Prostate gland (tissue), 2 donors: ENCODE measurements at regions not wholly inside any gene's neighbourhood (a gene's known extent, or its start where the extent isn't known, plus 50 kb on each side); places are given as distances from the start of the nearest gene placed in this dataset.
A peak's percentile ranks its signal among the peaks of the same experiment; 100 is the strongest.

Experiments used
- DNase-seq: peaks from one replicate; pipeline ENCODE4 v3.0.0-alpha.2; 2019; ENCODE audit warnings: low spot score
- H3K27ac ChIP-seq, 2 donors: fragments of 200-600 bp; sonication (generic); 2 replicates each; pipeline ENCODE4 v1.5.1; 2017 to 2019
- H3K27me3 ChIP-seq: fragments of 200-600 bp; sonication (generic); replicated peaks from 2 replicates; pipeline ENCODE4 v1.5.1; 2019; ENCODE audit not compliant: insufficient read depth
- H3K36me3 ChIP-seq, 2 donors: fragments of 200-600 bp; sonication (generic); 1 replicate in 1 of 2; 2 replicates in 1 of 2; pipeline versions ENCODE4 v1.5.1 to v1.8.1; 2017 to 2019
- H3K4me1 ChIP-seq: fragments of 200-600 bp; sonication (generic); replicated peaks from 2 replicates; pipeline ENCODE4 v1.5.1; 2019
- H3K4me3 ChIP-seq, 2 donors: fragments of 200-600 bp; sonication (generic); 2 replicates each; pipeline ENCODE4 v1.5.1; 2017 to 2019
- H3K9me3 ChIP-seq: fragments of 200-600 bp; sonication (generic); 2 replicates; pipeline ENCODE4 v1.5.1; 2017
- POLR2A ChIP-seq: fragments of 450-650 bp; IDR thresholded peaks from one replicate; pipeline ENCODE4 v1.6.1; 2016; ENCODE audit warnings: antibody characterized with exemption, mild to moderate bottlenecking
- POLR2AphosphoS5 ChIP-seq: sonication (generic); formaldehyde crosslinking; IDR thresholded peaks from one replicate; pipeline ENCODE4 v1.6.1; 2017; ENCODE audit warnings: antibody characterized with exemption
- WGBS: methylation state at CpG from one replicate; pipeline ENCODE4 v1.1.5; 2018; 5-methylcytosine and 5-hydroxymethylcytosine counted together
- intact Hi-C: fragments of 100-400 bp; cut with DNase I; formaldehyde crosslinking; loops from one replicate; pipeline ENCODE4 v1.14.2; 2022
- TF ChIP-seq, protein P1 (sequence below), 4 experiments: fragments of 200-600 bp in 2 of 4; fragments of 450-650 bp in 2 of 4; sonication (generic) in 2 of 4; IDR thresholded peaks; 1 replicate in 3 of 4; 2 replicates in 1 of 4; pipeline ENCODE4 v1.5.1; 2016 to 2019; ENCODE audit warnings: antibody characterized with exemption in 4 of 4, mild to moderate bottlenecking in 2 of 4, moderate library complexity in 2 of 4

DNA sequence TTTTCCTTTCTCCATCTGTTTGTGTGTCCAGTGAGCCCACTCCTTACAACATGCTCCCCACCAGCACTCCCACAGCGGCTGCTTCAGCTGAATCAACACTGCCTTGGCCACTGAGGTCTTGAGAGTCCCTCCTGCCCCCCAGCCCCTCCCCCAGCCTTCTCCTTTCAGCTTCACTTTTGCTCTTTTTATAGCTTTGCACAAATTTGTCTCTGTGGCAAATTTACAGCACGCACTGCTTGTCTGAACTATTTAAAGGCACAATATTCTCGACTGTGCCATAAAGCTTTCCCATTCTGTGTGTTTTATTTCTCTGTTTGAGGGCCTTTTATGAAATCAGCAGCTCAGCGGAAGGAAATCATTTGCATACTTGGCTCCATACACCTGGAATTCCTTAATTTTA, 579.3 kb downstream of the TOX3 start:
- TF ChIP-seq POLR2AphosphoS5 (no peak), POLR2A (no peak)
- TF ChIP-seq, protein P1, sequence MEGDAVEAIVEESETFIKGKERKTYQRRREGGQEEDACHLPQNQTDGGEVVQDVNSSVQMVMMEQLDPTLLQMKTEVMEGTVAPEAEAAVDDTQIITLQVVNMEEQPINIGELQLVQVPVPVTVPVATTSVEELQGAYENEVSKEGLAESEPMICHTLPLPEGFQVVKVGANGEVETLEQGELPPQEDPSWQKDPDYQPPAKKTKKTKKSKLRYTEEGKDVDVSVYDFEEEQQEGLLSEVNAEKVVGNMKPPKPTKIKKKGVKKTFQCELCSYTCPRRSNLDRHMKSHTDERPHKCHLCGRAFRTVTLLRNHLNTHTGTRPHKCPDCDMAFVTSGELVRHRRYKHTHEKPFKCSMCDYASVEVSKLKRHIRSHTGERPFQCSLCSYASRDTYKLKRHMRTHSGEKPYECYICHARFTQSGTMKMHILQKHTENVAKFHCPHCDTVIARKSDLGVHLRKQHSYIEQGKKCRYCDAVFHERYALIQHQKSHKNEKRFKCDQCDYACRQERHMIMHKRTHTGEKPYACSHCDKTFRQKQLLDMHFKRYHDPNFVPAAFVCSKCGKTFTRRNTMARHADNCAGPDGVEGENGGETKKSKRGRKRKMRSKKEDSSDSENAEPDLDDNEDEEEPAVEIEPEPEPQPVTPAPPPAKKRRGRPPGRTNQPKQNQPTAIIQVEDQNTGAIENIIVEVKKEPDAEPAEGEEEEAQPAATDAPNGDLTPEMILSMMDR (IDR thresholded peaks at IDR 0.05): no peak
- no peaks in the 10 kb centered on the region for H3K36me3 ChIP-seq
- H3K9me3 ChIP-seq: no peaks in the 10 kb centered on the region
- no peak for DNase-seq
- no peak overlapping the region for H3K27ac ChIP-seq
- WGBS: 36% methylated on average over 4 of the region's 4 CpGs
- no peaks in the 10 kb centered on the region for H3K27me3 ChIP-seq
- no peaks in the 10 kb centered on the region for H3K4me1 ChIP-seq
- intact Hi-C loops: no loop called here
- no peak overlapping the region for H3K4me3 ChIP-seq

DNA sequence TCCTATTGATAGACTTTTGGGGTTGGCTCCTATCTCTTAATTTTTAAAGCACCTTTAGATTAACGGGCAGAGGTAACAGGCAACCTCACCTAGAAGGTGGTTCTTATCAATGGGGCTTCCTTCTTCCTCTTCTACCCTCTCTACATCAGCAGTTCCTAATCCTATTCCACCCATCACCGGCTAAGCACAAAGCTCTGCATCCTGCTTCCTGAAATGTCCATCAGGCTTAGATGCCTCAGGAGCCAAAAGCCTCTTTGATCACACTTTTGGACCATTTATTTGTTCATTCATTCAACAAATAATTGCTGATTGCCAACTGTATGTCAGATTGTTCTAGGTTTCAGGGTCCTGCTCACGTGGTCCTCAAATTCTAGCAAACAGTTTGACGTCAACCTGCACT, 586.0 kb downstream of the TOX3 start:
- intact Hi-C loops: no loop called here
- WGBS: 86% methylated on average over 4 of the region's 4 CpGs

DNA sequence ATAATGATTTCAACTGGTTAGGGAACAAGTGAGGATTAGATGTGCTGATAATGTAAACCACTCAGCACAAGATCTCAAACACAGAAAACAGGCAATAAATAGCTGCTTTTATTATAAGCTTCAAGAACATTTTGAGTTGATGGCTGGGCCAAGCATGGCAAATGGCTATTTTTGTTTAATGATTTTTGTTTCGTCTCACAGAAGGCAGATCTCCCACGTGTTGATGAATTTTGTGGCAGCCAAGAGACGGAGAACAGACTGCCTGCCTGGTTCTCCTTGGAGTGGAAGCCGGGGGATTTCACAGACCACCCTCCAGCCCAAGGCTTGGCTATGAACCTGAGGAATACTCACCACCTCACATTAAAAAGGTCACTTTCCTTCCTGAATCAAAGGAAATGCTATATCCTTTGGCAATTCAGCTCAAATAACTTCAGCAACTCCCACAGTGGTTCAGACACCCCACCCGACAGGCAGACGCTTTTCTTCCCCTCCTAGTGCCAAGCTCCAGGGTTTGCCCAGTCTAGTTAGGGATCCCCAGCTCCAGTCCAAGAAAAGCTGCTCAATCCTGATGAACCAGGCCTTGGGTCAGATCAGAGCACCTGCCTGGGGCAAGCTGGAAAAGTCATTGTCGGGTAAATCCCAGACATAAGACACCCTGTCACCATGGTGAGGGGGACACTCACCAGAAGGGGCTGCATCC, 593.5 kb downstream of the TOX3 start:
- peak overlapping the region; percentile 23 to 42 for H3K27ac ChIP-seq
- no peak overlapping the region for H3K4me3 ChIP-seq
- no peaks in the 10 kb centered on the region for H3K9me3 ChIP-seq
- TF ChIP-seq POLR2AphosphoS5 (no peak), POLR2A (no peak)
- TF ChIP-seq, protein P1 (IDR thresholded peaks at IDR 0.05): no peak
- WGBS: 41% methylated on average over 7 of the region's 7 CpGs
- DNase-seq: no peak
- no peaks in the 10 kb centered on the region for H3K27me3 ChIP-seq
- no peaks in the 10 kb centered on the region for H3K4me1 ChIP-seq
- intact Hi-C loops: no loop called here
- no peaks in the 10 kb centered on the region for H3K36me3 ChIP-seq

More for the DNA sequence above, 586.0 kb downstream of the TOX3 start:
- no peaks in the 10 kb centered on the region for H3K27me3 ChIP-seq
- H3K4me1 ChIP-seq: no peaks in the 10 kb centered on the region
- no peak overlapping the region for H3K27ac ChIP-seq
- TF ChIP-seq POLR2A: no peak
- TF ChIP-seq POLR2AphosphoS5: no peak
- TF ChIP-seq, protein P1 (IDR thresholded peaks at IDR 0.05): no peak
- H3K4me3 ChIP-seq: no peak overlapping the region
- H3K36me3 ChIP-seq: no peaks in the 10 kb centered on the region
- H3K9me3 ChIP-seq: no peaks in the 10 kb centered on the region
- no peak for DNase-seq

DNA sequence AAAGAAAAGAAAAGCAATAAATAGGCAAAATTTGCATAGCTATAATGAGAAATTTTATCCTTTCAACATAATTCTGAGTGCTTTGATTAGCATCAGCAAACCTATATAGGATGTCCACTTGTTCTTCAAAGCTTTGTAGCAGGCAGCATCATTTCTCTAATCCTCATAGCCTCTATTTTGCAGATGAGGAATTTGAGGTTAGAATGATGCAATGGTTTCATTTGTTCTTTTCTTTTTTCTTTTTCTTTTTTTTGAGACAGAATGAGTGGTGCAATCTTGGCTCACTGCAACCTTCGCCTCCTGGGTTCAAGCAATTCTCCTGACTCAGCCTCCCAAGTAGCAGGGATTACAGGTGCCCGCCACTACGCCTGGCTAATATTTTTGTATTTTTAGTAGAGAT, 594.4 kb downstream of the TOX3 start:
- Histone ChIP-seq H3K4me1 (no peaks in the 10 kb centered on the region), H3K36me3 (no peaks in the 10 kb centered on the region), H3K9me3 (no peaks in the 10 kb centered on the region), H3K4me3 (no peak overlapping the region), H3K27ac (peak overlapping the region; percentile 23 to 42), H3K27me3 (no peaks in the 10 kb centered on the region)
- 92% methylated on average over 3 of the region's 3 CpGs for WGBS
- no peak for DNase-seq
- no peak for TF ChIP-seq POLR2AphosphoS5
- TF ChIP-seq, protein P1 (IDR thresholded peaks at IDR 0.05): no peak
- no peak for TF ChIP-seq POLR2A
- intact Hi-C loops: no loop called here

DNA sequence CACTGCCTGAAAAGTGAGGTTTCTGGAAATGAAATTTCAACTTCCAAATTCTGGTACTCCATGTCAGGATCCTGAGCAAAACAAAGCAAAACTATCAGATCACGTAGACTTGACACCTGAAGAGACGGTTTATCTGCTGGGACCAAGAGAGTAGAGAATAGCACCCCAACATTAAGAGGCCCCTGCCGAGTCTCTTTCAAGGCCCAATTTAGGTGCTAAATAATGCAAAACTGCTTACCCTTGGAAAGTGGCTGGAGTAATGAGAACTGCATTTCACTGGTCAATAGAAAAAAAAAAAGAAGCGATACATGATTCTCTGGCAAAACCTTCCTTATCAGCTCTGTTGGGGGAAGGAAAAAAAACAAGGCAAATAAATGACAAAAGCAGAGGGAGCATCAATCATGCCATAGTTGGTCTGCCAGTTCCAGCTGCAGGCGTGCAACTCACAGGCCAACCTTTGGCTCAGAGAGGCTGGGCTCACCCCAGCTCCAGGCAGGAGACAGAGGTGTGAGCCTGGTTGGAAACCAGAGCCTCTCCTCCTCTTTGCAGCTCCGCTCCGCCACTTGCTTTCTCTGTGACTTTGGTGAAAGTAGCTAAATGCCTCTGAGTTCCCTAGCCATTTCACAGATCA, 595.2 kb downstream of the TOX3 start:
- intact Hi-C loops: no loop called here
- TF ChIP-seq POLR2A (no peak), POLR2AphosphoS5 (no peak)
- TF ChIP-seq, protein P1 (IDR thresholded peaks at IDR 0.05): no peak

More for the DNA sequence above, 595.2 kb downstream of the TOX3 start:
- 77% methylated on average over 7 of the region's 7 CpGs for WGBS
- Histone ChIP-seq H3K4me3 (no peak overlapping the region), H3K36me3 (no peaks in the 10 kb centered on the region), H3K4me1 (no peaks in the 10 kb centered on the region), H3K27ac (no peak overlapping the region), H3K9me3 (no peaks in the 10 kb centered on the region), H3K27me3 (no peaks in the 10 kb centered on the region)
- DNase-seq: no peak
